ENCODE measurements at regions not wholly inside any gene's neighbourhood (a gene's known extent, or its start where the extent isn't known, plus 50 kb on each side); places are given as distances from the start of the nearest gene placed in this dataset.

- no peaks in the 10 kb centered on the region for H3K36me3 ChIP-seq (replicated peaks in 1 of 2; ENCODE audit: control insufficient read depth in 1 of 2, insufficient read depth in 2 of 2, low read length in 2 of 2)
- intact Hi-C loops (cut with micrococcal nuclease; ENCODE audit: unreplicated experiment): no loop called here
- H4K20me1 ChIP-seq (ENCODE audit: insufficient read depth, low read length): no peaks in the 10 kb centered on the region
- no peak overlapping the region for H2AFZ ChIP-seq (ENCODE audit: low read length)
- ChIA-PET POLR2A (no interaction called here), CTCF (ENCODE audit: low intra/inter-chr PET ratio, low total read pairs) (no interaction called here)
- TF ChIP-seq RAD21 (CRISPR knock-in tag; IDR thresholded peaks at IDR 0.05) (no peak), ZNF83 (CRISPR knock-in tag; IDR thresholded peaks at IDR 0.05; ENCODE audit: borderline replicate concordance) (no peak), CEBPG (CRISPR knock-in tag; IDR thresholded peaks at IDR 0.05) (no peak), SKIL (CRISPR knock-in tag; IDR thresholded peaks at IDR 0.05; ENCODE audit: borderline replicate concordance) (no peak), NR2F6 (IDR thresholded peaks at IDR 0.05) (no peak), NR2F6 (CRISPR knock-in tag; IDR thresholded peaks at IDR 0.05) (no peak), GATAD2A (CRISPR knock-in tag; IDR thresholded peaks at IDR 0.05) (no peak), ZNF639 (CRISPR knock-in tag; conservative IDR thresholded peaks at IDR 0.05) (no peak), SAFB2 (CRISPR knock-in tag; IDR thresholded peaks at IDR 0.05; ENCODE audit: borderline replicate concordance, low read depth) (no peak), TRIM24 (CRISPR knock-in tag; IDR thresholded peaks at IDR 0.05) (no peak), ZNF674 (CRISPR knock-in tag; IDR thresholded peaks at IDR 0.05; ENCODE audit: low read depth) (no peak), SMARCE1 (IDR thresholded peaks at IDR 0.05; ENCODE audit: borderline replicate concordance) (no peak), SOX13 (IDR thresholded peaks at IDR 0.05) (no peak), SOX13 (CRISPR knock-in tag; conservative IDR thresholded peaks at IDR 0.05 in 1 of 2, IDR thresholded peaks at IDR 0.05 in 1 of 2) (no peak), TBL1XR1 (IDR thresholded peaks at IDR 0.05; ENCODE audit: borderline replicate concordance, low read length, partially characterized antibody) (no peak)
- TF ChIP-seq, protein P1, sequence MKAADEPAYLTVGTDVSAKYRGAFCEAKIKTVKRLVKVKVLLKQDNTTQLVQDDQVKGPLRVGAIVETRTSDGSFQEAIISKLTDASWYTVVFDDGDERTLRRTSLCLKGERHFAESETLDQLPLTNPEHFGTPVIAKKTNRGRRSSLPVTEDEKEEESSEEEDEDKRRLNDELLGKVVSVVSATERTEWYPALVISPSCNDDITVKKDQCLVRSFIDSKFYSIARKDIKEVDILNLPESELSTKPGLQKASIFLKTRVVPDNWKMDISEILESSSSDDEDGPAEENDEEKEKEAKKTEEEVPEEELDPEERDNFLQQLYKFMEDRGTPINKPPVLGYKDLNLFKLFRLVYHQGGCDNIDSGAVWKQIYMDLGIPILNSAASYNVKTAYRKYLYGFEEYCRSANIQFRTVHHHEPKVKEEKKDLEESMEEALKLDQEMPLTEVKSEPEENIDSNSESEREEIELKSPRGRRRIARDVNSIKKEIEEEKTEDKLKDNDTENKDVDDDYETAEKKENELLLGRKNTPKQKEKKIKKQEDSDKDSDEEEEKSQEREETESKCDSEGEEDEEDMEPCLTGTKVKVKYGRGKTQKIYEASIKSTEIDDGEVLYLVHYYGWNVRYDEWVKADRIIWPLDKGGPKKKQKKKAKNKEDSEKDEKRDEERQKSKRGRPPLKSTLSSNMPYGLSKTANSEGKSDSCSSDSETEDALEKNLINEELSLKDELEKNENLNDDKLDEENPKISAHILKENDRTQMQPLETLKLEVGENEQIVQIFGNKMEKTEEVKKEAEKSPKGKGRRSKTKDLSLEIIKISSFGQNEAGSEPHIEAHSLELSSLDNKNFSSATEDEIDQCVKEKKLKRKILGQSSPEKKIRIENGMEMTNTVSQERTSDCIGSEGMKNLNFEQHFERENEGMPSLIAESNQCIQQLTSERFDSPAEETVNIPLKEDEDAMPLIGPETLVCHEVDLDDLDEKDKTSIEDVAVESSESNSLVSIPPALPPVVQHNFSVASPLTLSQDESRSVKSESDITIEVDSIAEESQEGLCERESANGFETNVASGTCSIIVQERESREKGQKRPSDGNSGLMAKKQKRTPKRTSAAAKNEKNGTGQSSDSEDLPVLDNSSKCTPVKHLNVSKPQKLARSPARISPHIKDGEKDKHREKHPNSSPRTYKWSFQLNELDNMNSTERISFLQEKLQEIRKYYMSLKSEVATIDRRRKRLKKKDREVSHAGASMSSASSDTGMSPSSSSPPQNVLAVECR (CRISPR knock-in tag; IDR thresholded peaks at IDR 0.05; ENCODE audit: borderline replicate concordance): no peak
- in situ Hi-C loops (cut with HindIII; ENCODE audit: extremely low pct_ligation_motif_present, low pct_unique_long_range_greater_than_20kb): no loop called here
- H3K79me2 ChIP-seq (ENCODE audit: insufficient read depth, low read length): no peaks in the 10 kb centered on the region
- peaks cover 55% of the 10 kb centered on the region for H3K9me3 ChIP-seq (ENCODE audit: low read length)
- ATAC-seq: no peak
- H3K27ac ChIP-seq (ENCODE audit: extremely low read length, insufficient read depth, low read length): no peak overlapping the region
- H3K4me3 ChIP-seq (replicated peaks in 1 of 3; ENCODE audit: insufficient read depth in 1 of 3, low read depth in 2 of 3, low read length in 3 of 3): no peak overlapping the region
- no peak overlapping the region for H3K4me2 ChIP-seq (ENCODE audit: low read depth, low read length)
- no peak overlapping the region for H3K9ac ChIP-seq (ENCODE audit: insufficient read depth, low read depth, low read length)
- BruUV-seq (replicated peaks): no TSS peak
- no peaks in the 10 kb centered on the region for H3K27me3 ChIP-seq (ENCODE audit: control insufficient read depth in 1 of 2, insufficient read depth in 2 of 2, low read length in 2 of 2)
- no peak for DNase-seq (ENCODE audit: low spot score)
- no peaks in the 10 kb centered on the region for H3K4me1 ChIP-seq (ENCODE audit: insufficient read depth, low read length)
- no peak for FAIRE-seq
These were observed 203.0 kb upstream of the RGS17 start for GRCh38 chr6:153334121-153334520.
